AG09309 (cell line): ENCODE measurements at regions not wholly inside any gene's neighbourhood (a gene's known extent, or its start where the extent isn't known, plus 50 kb on each side); places are given as distances from the start of the nearest gene placed in this dataset.

Experiments
- DNase-seq: peaks from one replicate; pipeline ENCODE4 v3.0.0-alpha.2; 2010; ENCODE audit warnings: low read depth
- H3K4me3 ChIP-seq: 2 replicates; pipeline ENCODE4 v1.5.1; 2011; ENCODE audit warnings: mild to moderate bottlenecking, low read depth, low read length, moderate library complexity; ENCODE audit not compliant: control insufficient read depth
- CTCF ChIP-seq: IDR thresholded peaks from 2 replicates; pipeline ENCODE4 v1.5.1; 2011; ENCODE audit warnings: mild to moderate bottlenecking, low read depth, low read length, inconsistent platforms; ENCODE audit not compliant: insufficient read depth, control insufficient read depth; ENCODE audit errors: missing control alignments

- no peak for TF ChIP-seq CTCF
- DNase-seq, result no peak
- no peak overlapping the region for H3K4me3 ChIP-seq
These were observed 164.4 kb downstream of the LARP7 start for GRCh38 chr4:112801341-112801740.

- no peak for DNase-seq
- no peak for TF ChIP-seq CTCF
- no peak overlapping the region for H3K4me3 ChIP-seq
These were observed 165.8 kb downstream of the LARP7 start for GRCh38 chr4:112802780-112803179.

GRCh38 chr4:112807083-112807482 lies 170.1 kb downstream of the LARP7 start:
- no peak overlapping the region for H3K4me3 ChIP-seq
- TF ChIP-seq CTCF, result no peak
- DNase-seq, result no peak

- no peak for TF ChIP-seq CTCF
- H3K4me3 ChIP-seq, result no peak overlapping the region
- DNase-seq, result no peak
These were observed 171.1 kb downstream of the LARP7 start for GRCh38 chr4:112808001-112808400.

GRCh38 chr4:112813790-112814189 lies 176.8 kb downstream of the LARP7 start:
- TF ChIP-seq CTCF, result no peak
- DNase-seq, result peak; percentile 23

GRCh38 chr4:112817933-112818593 lies 181.1 kb downstream of the LARP7 start:
- DNase-seq, result peak; percentile 75
- H3K4me3 ChIP-seq, result peak overlapping the region; percentile 74
- no peak for TF ChIP-seq CTCF

More at GRCh38 chr4:112813790-112814189, 176.8 kb downstream of the LARP7 start:
- H3K4me3 ChIP-seq, result no peak overlapping the region
